ENCODE measurements at regions not wholly inside any gene's neighbourhood (a gene's known extent, or its start where the extent isn't known, plus 50 kb on each side); places are given as distances from the start of the nearest gene placed in this dataset.

DNA sequence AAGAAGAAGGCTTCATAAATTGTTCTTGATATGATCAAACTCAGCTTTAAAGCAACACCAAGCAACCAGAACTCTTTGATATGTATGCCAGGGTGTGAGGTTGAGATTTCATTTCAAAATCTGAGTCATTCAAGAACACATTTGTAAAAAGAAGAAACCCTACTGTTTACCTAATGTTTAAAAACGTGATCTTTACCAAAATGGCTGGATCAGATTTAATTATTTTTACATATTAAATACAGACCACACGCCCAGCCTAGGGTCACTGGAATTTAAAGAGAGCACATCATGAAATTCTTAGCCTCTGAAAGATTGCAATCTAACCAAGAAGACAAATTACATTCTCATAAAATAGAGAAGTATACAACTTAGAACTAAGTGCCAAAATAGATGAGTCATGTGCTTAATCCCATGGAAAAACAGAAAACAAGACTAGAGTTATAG lies 206.8 kb upstream of the SMLR1 start:
- TF ChIP-seq, protein P1, sequence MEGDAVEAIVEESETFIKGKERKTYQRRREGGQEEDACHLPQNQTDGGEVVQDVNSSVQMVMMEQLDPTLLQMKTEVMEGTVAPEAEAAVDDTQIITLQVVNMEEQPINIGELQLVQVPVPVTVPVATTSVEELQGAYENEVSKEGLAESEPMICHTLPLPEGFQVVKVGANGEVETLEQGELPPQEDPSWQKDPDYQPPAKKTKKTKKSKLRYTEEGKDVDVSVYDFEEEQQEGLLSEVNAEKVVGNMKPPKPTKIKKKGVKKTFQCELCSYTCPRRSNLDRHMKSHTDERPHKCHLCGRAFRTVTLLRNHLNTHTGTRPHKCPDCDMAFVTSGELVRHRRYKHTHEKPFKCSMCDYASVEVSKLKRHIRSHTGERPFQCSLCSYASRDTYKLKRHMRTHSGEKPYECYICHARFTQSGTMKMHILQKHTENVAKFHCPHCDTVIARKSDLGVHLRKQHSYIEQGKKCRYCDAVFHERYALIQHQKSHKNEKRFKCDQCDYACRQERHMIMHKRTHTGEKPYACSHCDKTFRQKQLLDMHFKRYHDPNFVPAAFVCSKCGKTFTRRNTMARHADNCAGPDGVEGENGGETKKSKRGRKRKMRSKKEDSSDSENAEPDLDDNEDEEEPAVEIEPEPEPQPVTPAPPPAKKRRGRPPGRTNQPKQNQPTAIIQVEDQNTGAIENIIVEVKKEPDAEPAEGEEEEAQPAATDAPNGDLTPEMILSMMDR (conservative IDR thresholded peaks at IDR 0.05) = no peak
- TF ChIP-seq ZFX (IDR thresholded peaks at IDR 0.05) = no peak

Measured in C4-2B (cell line).